ENCODE measurements at regions not wholly inside any gene's neighbourhood (a gene's known extent, or its start where the extent isn't known, plus 50 kb on each side); places are given as distances from the start of the nearest gene placed in this dataset.

DNA sequence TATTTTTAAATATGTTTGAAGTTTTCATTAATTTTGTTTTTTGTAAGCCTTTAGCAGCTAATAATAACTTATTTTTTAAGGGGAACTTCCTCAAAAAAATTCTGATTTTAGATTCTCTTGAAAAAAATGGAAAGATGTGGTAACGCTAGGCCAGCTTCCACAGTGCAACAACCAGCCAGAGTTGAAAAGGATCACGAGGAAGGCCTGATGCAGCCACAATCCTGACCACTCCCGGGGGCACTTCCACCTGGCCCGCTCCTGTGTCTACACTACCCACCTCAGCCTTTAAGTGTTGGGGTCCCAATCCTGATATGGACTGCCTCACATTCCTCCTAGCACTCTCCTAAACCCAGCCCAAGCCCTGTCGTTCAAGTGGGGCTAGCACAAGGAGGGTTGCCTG lies 101.1 kb downstream of the TMEM17 start:
- no peak for TF ChIP-seq POLR2AphosphoS5 (IDR thresholded peaks at IDR 0.05)
- TF ChIP-seq, protein P1, sequence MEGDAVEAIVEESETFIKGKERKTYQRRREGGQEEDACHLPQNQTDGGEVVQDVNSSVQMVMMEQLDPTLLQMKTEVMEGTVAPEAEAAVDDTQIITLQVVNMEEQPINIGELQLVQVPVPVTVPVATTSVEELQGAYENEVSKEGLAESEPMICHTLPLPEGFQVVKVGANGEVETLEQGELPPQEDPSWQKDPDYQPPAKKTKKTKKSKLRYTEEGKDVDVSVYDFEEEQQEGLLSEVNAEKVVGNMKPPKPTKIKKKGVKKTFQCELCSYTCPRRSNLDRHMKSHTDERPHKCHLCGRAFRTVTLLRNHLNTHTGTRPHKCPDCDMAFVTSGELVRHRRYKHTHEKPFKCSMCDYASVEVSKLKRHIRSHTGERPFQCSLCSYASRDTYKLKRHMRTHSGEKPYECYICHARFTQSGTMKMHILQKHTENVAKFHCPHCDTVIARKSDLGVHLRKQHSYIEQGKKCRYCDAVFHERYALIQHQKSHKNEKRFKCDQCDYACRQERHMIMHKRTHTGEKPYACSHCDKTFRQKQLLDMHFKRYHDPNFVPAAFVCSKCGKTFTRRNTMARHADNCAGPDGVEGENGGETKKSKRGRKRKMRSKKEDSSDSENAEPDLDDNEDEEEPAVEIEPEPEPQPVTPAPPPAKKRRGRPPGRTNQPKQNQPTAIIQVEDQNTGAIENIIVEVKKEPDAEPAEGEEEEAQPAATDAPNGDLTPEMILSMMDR (IDR thresholded peaks at IDR 0.05), result no peak
- no peak for TF ChIP-seq POLR2A (IDR thresholded peaks at IDR 0.05)
